Bronchial epithelial cell (primary cell): ENCODE measurements at regions not wholly inside any gene's neighbourhood (a gene's known extent, or its start where the extent isn't known, plus 50 kb on each side); places are given as distances from the start of the nearest gene placed in this dataset.
A peak's percentile ranks its signal among the peaks of the same experiment; 100 is the strongest.

ENCODE experiments used
- DNase-seq: peaks from one replicate; pipeline ENCODE4 v3.0.0-alpha.2; 2010; ENCODE audit warnings: low read depth
- FAIRE-seq: peaks from 2 replicates; lab custom pipeline; 2011; peaks lifted over from hg19 to GRCh38; lab: Jason Lieb, UNC
- H3K27me3 ChIP-seq: 2 replicates; pipeline ENCODE4 v1.5.1; 2011; ENCODE audit warnings: low read length; ENCODE audit not compliant: control insufficient read depth, insufficient read depth
- H3K36me3 ChIP-seq: 2 replicates; pipeline ENCODE4 v1.5.1; 2011; ENCODE audit warnings: low read length; ENCODE audit not compliant: control insufficient read depth, insufficient read depth
- H3K4me3 ChIP-seq: 2 replicates; pipeline ENCODE4 v1.5.1; 2011; ENCODE audit warnings: mild to moderate bottlenecking, low read depth, low read length, control low read depth
- TF ChIP-seq, protein P1 (sequence below): IDR thresholded peaks from 2 replicates; pipeline ENCODE4 v1.5.1; 2011; ENCODE audit warnings: mild to moderate bottlenecking, moderate library complexity, low read length, control low read depth, inconsistent platforms; ENCODE audit not compliant: insufficient read depth, severe bottlenecking

DNA sequence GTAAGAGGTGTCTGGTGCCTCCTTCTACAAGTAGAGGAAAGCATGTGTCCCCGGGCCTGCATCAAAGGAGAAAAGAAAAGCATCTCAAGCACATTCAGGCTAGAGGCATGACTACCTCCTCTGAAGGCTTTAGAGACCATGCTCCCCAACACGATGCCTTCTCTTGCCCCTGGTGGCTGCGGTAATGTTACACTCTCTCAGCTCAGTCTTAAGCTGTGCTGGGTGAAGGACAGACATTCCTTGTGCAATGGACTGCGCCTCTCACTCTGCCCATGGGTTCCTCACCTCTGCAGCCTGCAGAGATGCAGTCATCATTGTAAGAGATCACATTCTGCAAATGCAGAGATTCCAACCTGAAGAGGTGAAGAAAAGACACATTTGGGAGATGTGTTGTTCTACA, 148.2 kb upstream of the HNRNPA3 start:
- Histone ChIP-seq H3K4me3 (no peak overlapping the region), H3K27me3 (no peaks in the 10 kb centered on the region), H3K36me3 (no peaks in the 10 kb centered on the region)
- FAIRE-seq (no peak), DNase-seq (no peak)
- TF ChIP-seq, protein P1, sequence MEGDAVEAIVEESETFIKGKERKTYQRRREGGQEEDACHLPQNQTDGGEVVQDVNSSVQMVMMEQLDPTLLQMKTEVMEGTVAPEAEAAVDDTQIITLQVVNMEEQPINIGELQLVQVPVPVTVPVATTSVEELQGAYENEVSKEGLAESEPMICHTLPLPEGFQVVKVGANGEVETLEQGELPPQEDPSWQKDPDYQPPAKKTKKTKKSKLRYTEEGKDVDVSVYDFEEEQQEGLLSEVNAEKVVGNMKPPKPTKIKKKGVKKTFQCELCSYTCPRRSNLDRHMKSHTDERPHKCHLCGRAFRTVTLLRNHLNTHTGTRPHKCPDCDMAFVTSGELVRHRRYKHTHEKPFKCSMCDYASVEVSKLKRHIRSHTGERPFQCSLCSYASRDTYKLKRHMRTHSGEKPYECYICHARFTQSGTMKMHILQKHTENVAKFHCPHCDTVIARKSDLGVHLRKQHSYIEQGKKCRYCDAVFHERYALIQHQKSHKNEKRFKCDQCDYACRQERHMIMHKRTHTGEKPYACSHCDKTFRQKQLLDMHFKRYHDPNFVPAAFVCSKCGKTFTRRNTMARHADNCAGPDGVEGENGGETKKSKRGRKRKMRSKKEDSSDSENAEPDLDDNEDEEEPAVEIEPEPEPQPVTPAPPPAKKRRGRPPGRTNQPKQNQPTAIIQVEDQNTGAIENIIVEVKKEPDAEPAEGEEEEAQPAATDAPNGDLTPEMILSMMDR = no peak

DNA sequence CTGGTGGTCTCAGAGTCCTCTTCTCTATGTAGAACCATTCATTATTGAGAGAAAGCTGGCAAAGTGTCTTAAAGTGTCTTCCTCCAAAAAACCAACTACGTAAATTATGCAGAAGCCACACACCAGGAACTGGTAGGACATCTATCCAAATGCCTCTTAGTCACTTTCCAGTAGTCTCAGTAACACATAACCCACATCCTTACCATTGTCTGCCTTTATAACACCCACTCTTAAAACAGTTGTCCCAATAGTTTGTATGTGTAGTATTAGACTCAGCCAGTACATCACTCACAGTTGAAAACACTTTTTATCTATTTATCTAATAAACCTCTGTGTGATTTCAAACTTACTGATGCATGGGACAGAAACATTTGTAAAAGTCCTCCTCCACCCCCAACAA, 143.6 kb upstream of the HNRNPA3 start:
- no peaks in the 10 kb centered on the region for H3K27me3 ChIP-seq
- no peak overlapping the region for H3K4me3 ChIP-seq
- TF ChIP-seq, protein P1 = no peak
- FAIRE-seq (no peak), DNase-seq (no peak)
- no peaks in the 10 kb centered on the region for H3K36me3 ChIP-seq

- TF ChIP-seq, protein P1 = no peak
- Histone ChIP-seq H3K4me3 (no peak overlapping the region), H3K27me3 (no peaks in the 10 kb centered on the region), H3K36me3 (no peaks in the 10 kb centered on the region)
- DNase-seq (peak; percentile 13), FAIRE-seq (no peak)
Observed at GRCh38 chr2:177072090-177072489, 140.5 kb upstream of the HNRNPA3 start.

- DNase-seq = no peak
- TF ChIP-seq, protein P1 = no peak
- H3K27me3 ChIP-seq = no peaks in the 10 kb centered on the region
- H3K4me3 ChIP-seq = no peak overlapping the region
- FAIRE-seq = no peak
- H3K36me3 ChIP-seq = no peaks in the 10 kb centered on the region
Observed at GRCh38 chr2:177073611-177074010, 139.0 kb upstream of the HNRNPA3 start.

- no peaks in the 10 kb centered on the region for H3K27me3 ChIP-seq
- no peak for FAIRE-seq
- TF ChIP-seq, protein P1 = no peak
Observed at GRCh38 chr2:177074099-177074710, 138.4 kb upstream of the HNRNPA3 start.

DNA sequence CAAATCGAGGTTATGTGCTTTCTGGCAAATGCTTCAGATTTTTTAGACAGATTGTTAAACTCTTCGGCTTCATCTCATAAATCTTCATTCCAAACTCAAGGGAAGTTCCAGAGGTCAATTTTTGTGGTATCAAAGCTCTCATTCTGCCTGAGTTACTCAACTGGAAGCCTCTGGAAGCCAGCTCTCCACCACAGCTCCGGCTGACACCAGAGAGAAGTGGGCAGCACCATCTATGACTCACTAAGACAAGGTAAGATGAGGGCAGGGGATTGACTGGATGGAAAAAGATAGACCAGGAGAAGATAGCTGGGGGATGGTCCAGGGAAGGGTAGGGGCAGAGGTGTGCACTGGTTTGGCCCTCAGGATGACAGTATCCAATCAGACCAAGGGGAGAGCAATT, 137.3 kb upstream of the HNRNPA3 start:
- no peak overlapping the region for H3K4me3 ChIP-seq
- no peaks in the 10 kb centered on the region for H3K36me3 ChIP-seq
- no peaks in the 10 kb centered on the region for H3K27me3 ChIP-seq
- DNase-seq (no peak), FAIRE-seq (no peak)
- TF ChIP-seq, protein P1 = no peak

More at GRCh38 chr2:177074099-177074710, 138.4 kb upstream of the HNRNPA3 start:
- no peak overlapping the region for H3K4me3 ChIP-seq
- DNase-seq = no peak
- no peaks in the 10 kb centered on the region for H3K36me3 ChIP-seq
